Smooth muscle cell (in vitro differentiated cells): ENCODE measurements at regions not wholly inside any gene's neighbourhood (a gene's known extent, or its start where the extent isn't known, plus 50 kb on each side); places are given as distances from the start of the nearest gene placed in this dataset.

Experiments
- DNase-seq: peaks from one replicate; lab custom pipeline; 2025; ENCODE audit not compliant: unreplicated experiment; lab: John Stamatoyannopoulos, UW
- H2AFZ ChIP-seq: fragments of 200-600 bp; sonication (generic); 2 replicates; pipeline ENCODE4 v1.6.0; 2016; ENCODE audit warnings: antibody characterized with exemption, low read depth, mild to moderate bottlenecking
- H3F3A ChIP-seq: fragments of 200-600 bp; sonication (generic); 2 replicates; pipeline ENCODE4 v1.6.0; 2017; ENCODE audit warnings: antibody characterized with exemption, low read depth
- H3K27ac ChIP-seq: fragments of 200-600 bp; sonication (generic); 2 replicates; pipeline ENCODE4 v1.5.1; 2016; ENCODE audit warnings: low read depth, mild to moderate bottlenecking
- H3K27me3 ChIP-seq: fragments of 200-600 bp; sonication (generic); 2 replicates; pipeline ENCODE4 v1.6.1; 2016; ENCODE audit warnings: low read depth, mild to moderate bottlenecking
- H3K36me3 ChIP-seq: fragments of 200-600 bp; sonication (generic); 2 replicates; pipeline ENCODE4 v1.5.1; 2016; ENCODE audit warnings: low read depth
- H3K4me1 ChIP-seq: fragments of 200-600 bp; sonication (generic); 2 replicates; pipeline ENCODE4 v1.5.1; 2016; ENCODE audit warnings: low read depth
- H3K4me2 ChIP-seq: fragments of 200-600 bp; sonication (generic); 2 replicates; pipeline ENCODE4 v1.6.0; 2016; ENCODE audit warnings: mild to moderate bottlenecking
- H3K4me3 ChIP-seq: fragments of 200-600 bp; sonication (generic); 2 replicates; pipeline ENCODE4 v1.5.1; 2016; ENCODE audit warnings: mild to moderate bottlenecking
- H3K79me2 ChIP-seq: fragments of 200-600 bp; sonication (generic); 2 replicates; pipeline ENCODE4 v1.6.0; 2016; ENCODE audit warnings: low read depth, mild to moderate bottlenecking
- H3K9ac ChIP-seq: fragments of 200-600 bp; sonication (generic); 2 replicates; pipeline ENCODE4 v1.6.0; 2016; ENCODE audit warnings: low read depth
- H3K9me3 ChIP-seq: fragments of 200-600 bp; sonication (generic); replicated peaks from 2 replicates; pipeline ENCODE4 v1.5.1; 2016; ENCODE audit warnings: low read depth
- H4K20me1 ChIP-seq: fragments of 200-600 bp; sonication (generic); 2 replicates; pipeline ENCODE4 v1.6.0; 2016; ENCODE audit warnings: low read depth
- CTCF ChIP-seq: fragments of 200-600 bp; sonication (generic); IDR thresholded peaks from 2 replicates; pipeline ENCODE4 v1.5.1; 2017; ENCODE audit warnings: borderline replicate concordance, mild to moderate bottlenecking, antibody characterized with exemption; ENCODE audit not compliant: insufficient read depth, poor library complexity, severe bottlenecking
- WGBS: methylation state at CpG from one replicate; pipeline ENCODE4 v1.1.7; 2016; ENCODE audit warnings: low lambda C conversion rate; 5-methylcytosine and 5-hydroxymethylcytosine counted together

GRCh38 chr2:186059096-186059495 is 320.5 kb downstream of the FSIP2 start:
- H3K27ac ChIP-seq = no peak overlapping the region
- TF ChIP-seq CTCF = no peak
- no peak overlapping the region for H2AFZ ChIP-seq
- DNase-seq = no peak
- no peak overlapping the region for H3K4me3 ChIP-seq
- WGBS = 50% methylated on average over 1 of the region's 1 CpG
- H3K79me2 ChIP-seq = no peaks in the 10 kb centered on the region
- no peaks in the 10 kb centered on the region for H3K27me3 ChIP-seq
- H3F3A ChIP-seq = no peaks in the 10 kb centered on the region
- H3K4me1 ChIP-seq = peaks cover 8% of the 10 kb centered on the region
- H3K36me3 ChIP-seq = no peaks in the 10 kb centered on the region
- H3K4me2 ChIP-seq = no peak overlapping the region
- H3K9me3 ChIP-seq = no peaks in the 10 kb centered on the region
- H3K9ac ChIP-seq = no peak overlapping the region
- H4K20me1 ChIP-seq = no peaks in the 10 kb centered on the region

GRCh38 chr2:186060744-186061440 is 322.3 kb downstream of the FSIP2 start:
- Histone ChIP-seq H3K27me3 (no peaks in the 10 kb centered on the region), H4K20me1 (no peaks in the 10 kb centered on the region), H3K4me1 (peaks cover 8% of the 10 kb centered on the region), H3K36me3 (no peaks in the 10 kb centered on the region), H3K9me3 (no peaks in the 10 kb centered on the region), H3K4me2 (no peak overlapping the region), H2AFZ (no peak overlapping the region), H3K9ac (no peak overlapping the region), H3K4me3 (no peak overlapping the region), H3F3A (no peaks in the 10 kb centered on the region), H3K79me2 (no peaks in the 10 kb centered on the region), H3K27ac (no peak overlapping the region)
- DNase-seq = no peak
- TF ChIP-seq CTCF = no peak

GRCh38 chr2:186064507-186064906 is 325.9 kb downstream of the FSIP2 start:
- no peak overlapping the region for H2AFZ ChIP-seq
- 94% methylated on average over 3 of the region's 3 CpGs for WGBS

More at GRCh38 chr2:186064507-186064906, 325.9 kb downstream of the FSIP2 start:
- Histone ChIP-seq H3K9ac (no peak overlapping the region), H4K20me1 (no peaks in the 10 kb centered on the region), H3F3A (peaks cover 7% of the 10 kb centered on the region), H3K4me1 (peaks cover 14% of the 10 kb centered on the region), H3K27ac (no peak overlapping the region), H3K4me3 (no peak overlapping the region), H3K4me2 (no peak overlapping the region), H3K36me3 (no peaks in the 10 kb centered on the region), H3K9me3 (no peaks in the 10 kb centered on the region), H3K27me3 (no peaks in the 10 kb centered on the region), H3K79me2 (no peaks in the 10 kb centered on the region)
- no peak for DNase-seq
- TF ChIP-seq CTCF = no peak
